Activated naive CD8-positive, alpha-beta T cell (primary cell): ENCODE measurements at regions not wholly inside any gene's neighbourhood (a gene's known extent, or its start where the extent isn't known, plus 50 kb on each side); places are given as distances from the start of the nearest gene placed in this dataset.

Experiments
- H3K27ac Mint-ChIP-seq: one replicate; pipeline ENCODE4 v1.8.0; 2021; ENCODE audit warnings: mixed read lengths
- H3K27me3 Mint-ChIP-seq: one replicate; pipeline ENCODE4 v1.8.0; 2021; ENCODE audit warnings: mixed read lengths
- H3K36me3 Mint-ChIP-seq: one replicate; pipeline ENCODE4 v1.8.0; 2021; ENCODE audit warnings: mixed read lengths
- H3K4me1 Mint-ChIP-seq: one replicate; pipeline ENCODE4 v1.8.0; 2021; ENCODE audit warnings: low read depth, mixed read lengths
- H3K4me3 Mint-ChIP-seq: one replicate; pipeline ENCODE4 v1.8.0; 2021; ENCODE audit warnings: mild to moderate bottlenecking, mixed read lengths
- H3K9me3 Mint-ChIP-seq: one replicate; pipeline ENCODE4 v1.8.0; 2021; ENCODE audit warnings: low read depth, mixed read lengths

DNA sequence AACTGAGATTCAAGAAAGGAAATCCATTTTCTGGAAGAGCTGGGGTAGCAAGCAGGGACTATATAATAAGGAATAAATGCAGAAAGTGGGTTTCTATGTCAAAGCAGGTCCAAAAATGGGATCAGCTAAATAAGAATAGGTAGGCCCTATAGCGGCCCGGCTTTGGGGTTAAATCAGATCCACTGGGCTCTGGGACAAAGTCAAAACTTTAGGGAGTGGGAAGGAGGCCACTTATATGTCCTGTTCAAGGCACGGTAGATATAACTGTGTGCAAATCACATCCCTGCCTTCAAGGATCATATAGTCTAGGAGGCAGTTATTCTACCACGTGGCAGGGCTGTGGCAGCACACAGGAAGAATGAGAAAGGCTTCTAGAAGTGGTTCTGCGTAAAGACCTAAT, 191.4 kb upstream of the CDYL start:
- H3K27ac Mint-ChIP-seq = no peak overlapping the region
- no peaks in the 10 kb centered on the region for H3K36me3 Mint-ChIP-seq
- H3K27me3 Mint-ChIP-seq = peaks cover 1% of the 10 kb centered on the region
- no peak overlapping the region for H3K4me3 Mint-ChIP-seq
- H3K4me1 Mint-ChIP-seq = no peaks in the 10 kb centered on the region
- H3K9me3 Mint-ChIP-seq = no peaks in the 10 kb centered on the region

GRCh38 chr6:4582506-4583417, 193.4 kb upstream of the CDYL start:
- Mint-ChIP-seq H3K4me1 (no peaks in the 10 kb centered on the region), H3K27me3 (peaks cover 4% of the 10 kb centered on the region), H3K9me3 (no peaks in the 10 kb centered on the region), H3K36me3 (no peaks in the 10 kb centered on the region), H3K27ac (no peak overlapping the region), H3K4me3 (no peak overlapping the region)

- Mint-ChIP-seq H3K36me3 (no peaks in the 10 kb centered on the region), H3K27ac (no peak overlapping the region), H3K27me3 (peaks cover 10% of the 10 kb centered on the region), H3K4me1 (no peaks in the 10 kb centered on the region), H3K9me3 (no peaks in the 10 kb centered on the region), H3K4me3 (no peak overlapping the region)
These were observed 194.5 kb upstream of the CDYL start for GRCh38 chr6:4581468-4582385.

DNA sequence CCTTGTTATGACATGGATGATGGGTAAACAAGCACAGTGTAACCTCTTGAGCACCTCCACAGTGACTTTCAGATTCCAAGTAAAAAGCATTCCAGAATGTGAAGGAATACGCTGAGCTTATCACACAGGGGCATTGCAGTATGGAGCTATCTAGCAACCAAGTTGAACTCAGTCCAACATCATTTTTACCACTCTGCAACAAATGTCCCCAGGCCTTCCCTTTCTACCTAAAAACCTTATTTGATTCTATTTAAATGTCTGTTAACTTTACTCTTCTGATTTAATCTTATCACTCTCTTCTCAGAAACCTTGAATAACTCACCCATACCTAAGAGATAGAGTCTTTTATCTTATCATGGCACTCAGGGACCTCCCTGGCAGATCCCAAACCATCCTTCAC, 195.8 kb upstream of the CDYL start:
- H3K36me3 Mint-ChIP-seq = no peaks in the 10 kb centered on the region
- H3K4me3 Mint-ChIP-seq = no peak overlapping the region
- no peak overlapping the region for H3K27ac Mint-ChIP-seq
- H3K27me3 Mint-ChIP-seq = peaks cover 12% of the 10 kb centered on the region
- no peaks in the 10 kb centered on the region for H3K9me3 Mint-ChIP-seq
- no peaks in the 10 kb centered on the region for H3K4me1 Mint-ChIP-seq

DNA sequence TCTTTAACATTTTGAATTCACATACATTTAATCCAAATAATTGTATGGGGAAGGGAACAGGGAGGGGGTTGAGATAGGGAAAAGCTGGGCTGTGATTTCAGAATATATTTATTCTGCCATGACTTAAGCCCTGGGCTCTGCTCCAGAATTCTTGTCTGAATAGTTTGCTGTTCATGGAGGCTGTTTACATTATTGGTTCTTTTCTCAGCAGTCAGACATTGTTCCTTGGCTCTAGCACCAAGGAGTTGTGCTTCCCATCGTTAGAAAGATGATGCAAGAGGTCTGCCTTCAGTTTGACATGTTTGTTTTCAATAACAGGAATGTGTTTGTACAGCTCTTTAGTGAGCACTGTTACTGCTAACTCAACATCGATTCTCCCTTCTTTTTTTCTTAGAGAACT, 198.8 kb upstream of the CDYL start:
- Mint-ChIP-seq H3K4me3 (no peak overlapping the region), H3K27me3 (peaks cover 12% of the 10 kb centered on the region), H3K4me1 (no peaks in the 10 kb centered on the region), H3K36me3 (no peaks in the 10 kb centered on the region), H3K9me3 (no peaks in the 10 kb centered on the region), H3K27ac (no peak overlapping the region)

DNA sequence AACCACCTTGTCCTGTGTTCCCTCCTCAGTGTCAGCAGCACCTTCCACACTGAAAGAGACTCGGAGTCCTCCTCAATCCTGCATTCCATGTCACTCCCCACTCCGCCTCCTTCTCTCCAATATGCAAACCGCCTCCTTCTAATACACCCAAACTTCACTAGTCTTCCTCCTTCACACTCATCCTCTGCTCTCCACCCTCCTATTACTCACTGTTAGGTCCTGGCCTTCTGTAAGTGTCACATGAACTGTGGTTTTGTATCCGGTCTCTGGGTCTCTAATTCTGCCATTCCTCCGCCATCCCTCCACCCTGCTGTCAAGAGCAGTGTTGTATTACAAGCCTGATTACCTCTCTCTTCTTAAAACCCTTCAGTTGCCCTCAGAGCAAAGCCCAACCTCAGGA, 200.5 kb upstream of the CDYL start:
- H3K4me3 Mint-ChIP-seq = no peak overlapping the region
- H3K27me3 Mint-ChIP-seq = peaks cover 12% of the 10 kb centered on the region
- H3K4me1 Mint-ChIP-seq = no peaks in the 10 kb centered on the region
- no peak overlapping the region for H3K27ac Mint-ChIP-seq
- no peaks in the 10 kb centered on the region for H3K36me3 Mint-ChIP-seq
- peaks cover under 1% of the 10 kb centered on the region for H3K9me3 Mint-ChIP-seq

- Mint-ChIP-seq H3K4me3 (no peak overlapping the region), H3K36me3 (no peaks in the 10 kb centered on the region)
These were observed 202.2 kb upstream of the CDYL start for GRCh38 chr6:4574007-4574406.

DNA sequence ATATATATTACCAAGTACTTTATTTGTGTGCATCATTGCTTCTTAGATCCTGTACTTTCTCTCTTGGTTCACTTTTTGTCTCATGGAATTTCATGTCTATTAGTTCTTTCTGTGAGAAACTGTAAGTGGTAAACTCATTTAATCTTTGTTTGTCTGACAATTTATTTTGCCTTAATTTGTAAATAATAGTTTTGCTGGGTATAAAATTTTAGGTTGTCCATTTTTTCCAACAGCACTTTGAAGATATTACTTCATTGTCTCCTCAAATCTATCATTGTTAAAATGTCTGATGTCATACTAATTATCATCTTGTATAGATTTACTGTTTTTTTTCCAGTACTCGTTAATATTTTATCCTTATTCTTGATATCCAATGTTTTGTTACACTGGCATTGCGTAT, 205.2 kb upstream of the CDYL start:
- Mint-ChIP-seq H3K27ac (no peak overlapping the region), H3K9me3 (peaks cover 4% of the 10 kb centered on the region), H3K4me3 (no peak overlapping the region), H3K36me3 (no peaks in the 10 kb centered on the region), H3K27me3 (peaks cover 2% of the 10 kb centered on the region), H3K4me1 (no peaks in the 10 kb centered on the region)

More at GRCh38 chr6:4574007-4574406, 202.2 kb upstream of the CDYL start:
- Mint-ChIP-seq H3K9me3 (peaks cover 4% of the 10 kb centered on the region), H3K27ac (no peak overlapping the region), H3K4me1 (no peaks in the 10 kb centered on the region), H3K27me3 (peaks cover 11% of the 10 kb centered on the region)

- Mint-ChIP-seq H3K36me3 (no peaks in the 10 kb centered on the region), H3K4me1 (no peaks in the 10 kb centered on the region), H3K27me3 (no peaks in the 10 kb centered on the region), H3K4me3 (no peak overlapping the region), H3K27ac (no peak overlapping the region), H3K9me3 (peaks cover 4% of the 10 kb centered on the region)
These were observed 208.1 kb upstream of the CDYL start for GRCh38 chr6:4568138-4568537.

DNA sequence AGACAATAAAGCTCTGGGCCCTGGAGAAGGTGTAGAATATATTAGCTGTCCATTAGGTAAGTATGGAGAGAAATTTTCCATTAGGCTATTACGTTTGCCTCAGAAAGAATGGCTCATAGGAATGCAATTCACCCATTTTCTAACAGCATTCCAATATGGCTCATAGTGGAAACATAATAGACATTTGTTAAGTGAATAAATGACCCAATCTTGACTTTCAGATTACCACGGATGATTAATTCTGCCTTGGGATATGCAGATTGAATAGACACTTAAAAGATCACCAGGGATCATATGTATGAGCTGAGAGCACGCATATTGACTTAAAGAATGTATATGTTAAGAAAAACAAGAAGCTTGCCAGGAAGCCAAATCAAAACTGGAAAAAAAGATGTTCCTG, 209.1 kb upstream of the CDYL start:
- no peak overlapping the region for H3K4me3 Mint-ChIP-seq
- H3K36me3 Mint-ChIP-seq = no peaks in the 10 kb centered on the region
- H3K4me1 Mint-ChIP-seq = no peaks in the 10 kb centered on the region
- H3K9me3 Mint-ChIP-seq = peaks cover 4% of the 10 kb centered on the region
- H3K27me3 Mint-ChIP-seq = no peaks in the 10 kb centered on the region
- no peak overlapping the region for H3K27ac Mint-ChIP-seq

GRCh38 chr6:4565301-4566250, 210.6 kb upstream of the CDYL start:
- no peaks in the 10 kb centered on the region for H3K36me3 Mint-ChIP-seq
- no peak overlapping the region for H3K4me3 Mint-ChIP-seq
- peaks cover 2% of the 10 kb centered on the region for H3K27me3 Mint-ChIP-seq

DNA sequence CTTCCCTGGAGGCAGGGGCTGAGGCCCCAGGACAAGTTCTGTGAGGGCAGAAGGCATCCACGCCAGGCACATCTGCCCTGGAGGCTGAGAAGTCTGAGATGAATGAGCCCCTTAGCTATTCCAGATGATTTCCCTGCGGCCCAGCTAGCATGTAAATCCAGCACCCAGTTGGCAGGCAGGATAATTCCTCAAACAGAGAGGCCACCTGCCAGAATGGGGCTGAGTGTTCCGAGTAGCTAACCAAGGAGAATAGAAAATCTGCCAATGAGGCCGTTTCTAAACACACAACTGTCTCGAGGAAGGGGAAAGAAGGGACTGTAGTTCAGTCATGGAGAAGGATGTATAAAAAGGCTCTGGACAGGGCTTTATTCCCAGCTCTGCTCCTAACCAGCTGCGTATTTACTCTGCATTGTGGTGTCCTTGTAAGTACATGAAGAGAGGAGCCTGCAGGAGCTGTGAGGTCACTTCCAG, 211.4 kb upstream of the CDYL start:
- H3K36me3 Mint-ChIP-seq = no peaks in the 10 kb centered on the region
- no peak overlapping the region for H3K27ac Mint-ChIP-seq
- no peak overlapping the region for H3K4me3 Mint-ChIP-seq
- no peaks in the 10 kb centered on the region for H3K4me1 Mint-ChIP-seq
- peaks cover 3% of the 10 kb centered on the region for H3K27me3 Mint-ChIP-seq
- no peaks in the 10 kb centered on the region for H3K9me3 Mint-ChIP-seq

More at GRCh38 chr6:4565301-4566250, 210.6 kb upstream of the CDYL start:
- Mint-ChIP-seq H3K9me3 (peaks cover 2% of the 10 kb centered on the region), H3K27ac (no peak overlapping the region), H3K4me1 (no peaks in the 10 kb centered on the region)

DNA sequence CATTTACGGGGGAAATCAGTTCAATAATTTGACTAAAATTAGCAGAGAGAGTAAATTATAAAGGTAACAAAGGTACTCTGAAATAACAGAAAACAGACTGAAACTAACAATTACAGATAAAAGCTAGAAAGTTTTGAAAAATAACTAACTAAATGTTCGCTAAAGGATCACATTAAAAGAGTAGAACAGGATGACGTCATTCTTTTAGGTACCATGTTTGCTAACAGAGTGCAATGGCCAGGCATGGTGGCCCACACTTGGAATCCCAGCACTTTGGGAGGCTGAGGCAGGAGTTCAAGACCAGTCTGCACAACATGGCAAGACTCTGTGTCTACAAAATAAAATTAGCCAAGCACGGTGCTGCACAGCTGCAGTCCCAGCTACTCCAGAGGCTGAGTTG, 212.3 kb upstream of the CDYL start:
- H3K9me3 Mint-ChIP-seq = no peaks in the 10 kb centered on the region
- H3K4me1 Mint-ChIP-seq = no peaks in the 10 kb centered on the region
- H3K36me3 Mint-ChIP-seq = no peaks in the 10 kb centered on the region
- H3K4me3 Mint-ChIP-seq = no peak overlapping the region
- H3K27me3 Mint-ChIP-seq = peaks cover 3% of the 10 kb centered on the region
- H3K27ac Mint-ChIP-seq = no peak overlapping the region

- peaks cover 3% of the 10 kb centered on the region for H3K27me3 Mint-ChIP-seq
- H3K4me3 Mint-ChIP-seq = no peak overlapping the region
- H3K27ac Mint-ChIP-seq = no peak overlapping the region
These were observed 213.0 kb upstream of the CDYL start for GRCh38 chr6:4563156-4563555.

More at GRCh38 chr6:4563156-4563555, 213.0 kb upstream of the CDYL start:
- Mint-ChIP-seq H3K4me1 (no peaks in the 10 kb centered on the region), H3K36me3 (no peaks in the 10 kb centered on the region), H3K9me3 (no peaks in the 10 kb centered on the region)
